ENCODE measurements at regions not wholly inside any gene's neighbourhood (a gene's known extent, or its start where the extent isn't known, plus 50 kb on each side); places are given as distances from the start of the nearest gene placed in this dataset.
A peak's percentile ranks its signal among the peaks of the same experiment; 100 is the strongest.

- no peak for DNase-seq (ENCODE audit: low spot score)
Measured at GRCh38 chr11:121749691-121750090, 296.9 kb upstream of the SORL1-AS1 start.

GRCh38 chr11:121748068-121748467 lies 295.3 kb upstream of the SORL1-AS1 start:
- DNase-seq (ENCODE audit: low spot score), result no peak

- no peak for DNase-seq (ENCODE audit: low spot score)
Measured at GRCh38 chr11:121743285-121743684, 290.5 kb upstream of the SORL1-AS1 start.

DNA sequence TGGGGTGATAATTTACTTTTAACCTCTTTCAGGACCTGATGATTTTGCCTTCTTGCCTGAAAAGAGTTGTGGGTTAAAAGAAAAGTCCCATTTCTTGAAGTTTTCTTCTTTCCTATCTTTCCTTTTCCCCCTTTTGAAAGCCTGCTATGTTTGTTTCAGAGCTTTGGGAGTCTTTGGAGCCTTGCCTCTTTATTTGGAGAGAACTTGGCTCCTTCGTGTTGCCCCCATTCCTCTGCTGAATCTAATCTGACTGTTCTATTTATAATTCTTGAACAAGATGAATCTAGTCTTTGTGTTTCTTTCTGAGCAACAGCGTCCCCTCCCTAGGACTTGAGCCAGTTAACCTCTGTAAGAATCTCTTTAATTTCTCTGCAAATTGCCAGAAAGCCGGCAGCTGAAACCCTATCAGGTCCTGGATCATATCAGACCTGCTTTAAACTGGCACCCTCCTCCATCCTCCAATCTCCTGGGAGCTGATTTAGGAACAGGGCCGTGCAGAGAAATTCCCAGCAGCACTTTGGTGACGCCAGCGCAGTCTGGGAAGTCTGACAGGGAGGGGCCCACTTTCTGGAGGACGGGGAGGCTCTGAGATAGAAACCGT lies 289.1 kb upstream of the SORL1-AS1 start:
- no peak for DNase-seq (ENCODE audit: low spot score)

GRCh38 chr11:121741351-121741760 lies 288.6 kb upstream of the SORL1-AS1 start:
- DNase-seq (ENCODE audit: low spot score), result no peak

DNA sequence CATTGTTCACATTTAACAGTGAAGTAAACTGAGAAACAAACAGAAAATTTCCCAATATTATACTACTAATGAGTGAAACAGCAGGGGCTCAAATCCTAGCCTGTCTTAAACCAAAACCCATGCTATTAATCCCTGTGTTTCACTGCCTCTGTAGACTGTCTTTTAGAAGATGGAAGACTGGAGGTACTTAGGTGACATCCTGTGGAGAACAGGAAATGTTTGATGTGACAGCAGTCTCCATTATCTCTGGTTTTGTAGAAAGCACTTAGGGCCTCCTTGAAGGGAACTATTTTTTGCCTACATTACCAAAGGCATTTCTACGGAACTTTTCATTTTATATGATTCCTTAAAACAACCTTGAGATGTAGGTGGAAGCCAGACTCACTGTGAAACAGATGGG lies 288.1 kb upstream of the SORL1-AS1 start:
- DNase-seq (ENCODE audit: low spot score), result no peak

DNA sequence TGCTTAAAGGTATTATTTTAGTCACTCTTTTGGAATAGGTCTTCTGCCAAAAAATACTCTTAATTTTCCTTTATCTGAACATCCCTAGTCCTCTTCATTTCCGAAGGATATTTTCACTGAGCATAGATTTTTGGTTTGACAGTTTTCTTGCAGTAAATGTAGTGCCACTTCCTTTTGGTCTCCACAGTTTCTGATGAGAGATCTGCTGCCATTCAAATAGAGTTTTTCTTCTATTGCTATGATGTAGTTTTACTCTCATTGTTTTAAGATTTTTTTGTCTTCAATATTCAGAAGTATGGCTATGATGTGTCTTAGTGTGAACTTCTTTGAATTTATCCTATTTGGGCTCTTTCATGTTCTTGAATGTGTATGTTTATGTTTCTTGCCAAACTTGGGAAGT lies 281.1 kb upstream of the SORL1-AS1 start:
- no peak for DNase-seq (ENCODE audit: low spot score)

DNA sequence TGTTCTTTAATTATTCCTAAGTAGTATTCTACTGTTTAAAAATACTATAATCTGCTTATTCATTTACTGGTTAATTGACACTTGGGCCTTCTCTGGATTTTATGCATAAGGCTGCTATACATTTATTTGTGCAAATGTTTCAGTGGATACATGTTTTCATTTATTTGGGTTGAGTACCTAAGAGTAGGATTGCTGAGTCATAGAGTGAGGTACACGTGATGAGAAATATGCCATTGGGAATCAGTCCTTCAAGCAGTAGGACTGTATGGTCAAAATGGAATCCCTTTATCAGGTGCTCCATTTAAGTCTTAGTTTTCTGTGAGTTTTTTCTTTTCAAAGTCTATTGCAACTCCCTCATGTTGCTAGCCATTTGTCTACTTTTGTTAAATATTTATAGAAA lies 275.2 kb upstream of the SORL1-AS1 start:
- DNase-seq (ENCODE audit: low spot score), result no peak

- DNase-seq (ENCODE audit: low spot score), result no peak
Measured at GRCh38 chr11:121723246-121723741, 270.5 kb upstream of the SORL1-AS1 start.

DNA sequence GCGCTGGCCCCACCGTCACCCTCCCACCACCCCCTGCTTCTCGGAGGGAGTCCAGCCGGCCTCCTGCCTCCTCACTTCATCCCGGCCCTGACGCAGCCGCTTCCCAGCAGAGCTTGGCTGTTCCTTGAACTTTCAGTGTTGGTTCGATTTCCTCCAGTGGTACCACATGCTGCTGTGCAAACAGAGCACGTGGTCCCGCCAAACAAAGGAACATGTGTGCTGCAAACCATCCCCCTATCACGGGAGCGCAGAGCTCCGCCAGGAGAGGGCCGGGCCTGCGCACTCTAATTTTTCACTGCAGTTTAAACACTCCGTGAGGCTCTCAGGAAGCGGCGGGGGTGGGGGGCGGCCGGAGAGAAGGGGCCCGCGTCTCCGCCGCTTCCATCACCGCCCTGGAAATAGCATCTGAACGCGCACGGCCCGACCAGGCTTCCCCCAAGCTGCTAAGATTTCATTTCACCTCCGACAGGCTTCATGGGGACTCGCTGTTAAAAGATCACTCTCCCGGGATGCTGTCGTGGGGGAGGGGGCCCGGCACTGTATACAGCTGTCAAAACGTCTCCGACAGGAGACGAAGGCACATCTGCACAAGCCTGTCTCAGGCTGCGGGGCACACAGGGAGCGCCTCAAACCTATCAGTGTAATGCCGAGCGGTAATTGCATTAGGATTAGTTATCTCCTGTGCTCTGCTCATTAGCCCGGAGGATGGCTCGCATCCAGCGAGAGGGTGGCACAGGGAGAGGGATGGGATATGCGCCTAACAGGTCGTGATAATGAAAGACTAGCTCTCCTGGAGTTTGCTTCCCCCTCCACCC lies 269.9 kb upstream of the SORL1-AS1 start:
- peak; percentile 25 for DNase-seq (ENCODE audit: low spot score)

- no peak for DNase-seq (ENCODE audit: low spot score)
Measured at GRCh38 chr11:121721961-121722360, 269.2 kb upstream of the SORL1-AS1 start.

GRCh38 chr11:121721448-121721847 lies 268.7 kb upstream of the SORL1-AS1 start:
- DNase-seq (ENCODE audit: low spot score), result no peak

GRCh38 chr11:121717296-121717695 lies 264.5 kb upstream of the SORL1-AS1 start:
- DNase-seq (ENCODE audit: low spot score), result no peak

GRCh38 chr11:121716060-121716459 lies 263.3 kb upstream of the SORL1-AS1 start:
- DNase-seq (ENCODE audit: low spot score), result no peak

GRCh38 chr11:121715405-121715804 lies 262.6 kb upstream of the SORL1-AS1 start:
- no peak for DNase-seq (ENCODE audit: low spot score)

DNA sequence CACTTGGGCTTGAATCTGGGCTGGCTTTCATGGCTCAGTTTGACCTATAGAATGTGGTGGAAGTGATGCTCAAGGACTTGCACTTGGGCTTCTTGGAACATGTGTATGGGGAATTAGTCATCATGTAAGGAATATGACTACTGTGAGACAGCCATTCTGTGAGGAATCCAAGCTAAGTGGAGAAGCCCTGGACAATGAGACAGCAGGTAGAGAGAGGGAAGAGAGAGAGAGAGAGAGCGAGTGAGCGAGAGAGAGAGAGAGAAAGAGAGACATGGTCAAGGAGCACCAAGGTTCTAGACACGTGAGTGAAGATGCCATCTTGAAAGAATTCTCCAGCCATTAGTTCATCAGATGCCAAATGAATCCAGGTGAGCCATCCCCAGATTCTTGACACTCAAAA lies 261.6 kb upstream of the SORL1-AS1 start:
- no peak for DNase-seq (ENCODE audit: low spot score)

- no peak for DNase-seq (ENCODE audit: low spot score)
Measured at GRCh38 chr11:121711939-121712338, 259.2 kb upstream of the SORL1-AS1 start.

DNA sequence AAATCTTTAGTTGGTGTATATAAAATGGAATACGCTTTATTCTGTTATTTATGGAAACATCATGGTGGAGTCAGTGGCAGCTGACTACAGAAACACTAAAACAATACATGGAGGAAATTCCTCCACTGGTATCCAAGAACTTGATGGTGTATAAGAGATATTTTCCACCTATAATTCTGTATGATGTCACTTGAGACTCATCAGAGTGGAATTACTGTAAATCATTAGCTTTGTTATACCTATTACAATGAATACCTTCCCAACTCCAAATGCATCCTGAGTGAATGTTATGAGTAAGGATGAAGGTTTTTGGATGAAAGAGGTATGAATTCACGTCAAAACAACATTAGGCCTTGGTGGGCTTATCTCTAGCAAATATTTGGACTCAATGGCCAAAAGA lies 258.5 kb upstream of the SORL1-AS1 start:
- DNase-seq (ENCODE audit: low spot score), result no peak

GRCh38 chr11:121706884-121707420 lies 254.2 kb upstream of the SORL1-AS1 start:
- no peak for DNase-seq (ENCODE audit: low spot score)

- DNase-seq (ENCODE audit: low spot score), result no peak
Measured at GRCh38 chr11:121703201-121703600, 250.4 kb upstream of the SORL1-AS1 start.

DNA sequence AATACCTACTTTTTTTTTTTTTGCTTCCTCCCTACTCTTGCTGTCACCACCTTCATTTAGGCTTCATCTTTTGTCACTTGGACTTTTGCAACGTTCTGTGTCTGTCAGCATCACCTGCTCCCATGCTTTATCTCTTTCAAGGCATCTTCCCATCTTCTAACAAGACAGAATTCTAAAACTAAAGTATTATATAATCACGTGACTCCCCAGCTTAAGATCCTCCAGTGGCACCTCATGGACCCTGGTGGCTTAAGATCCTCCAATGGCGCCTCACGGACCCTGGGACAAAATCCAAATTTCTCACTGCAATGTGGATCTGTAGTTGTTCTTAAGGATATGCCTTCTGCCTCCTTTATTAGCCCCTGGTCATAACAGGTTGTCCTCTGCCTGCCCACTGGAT lies 248.2 kb upstream of the SORL1-AS1 start:
- DNase-seq (ENCODE audit: low spot score), result no peak

GRCh38 chr11:121699801-121700200 lies 247.0 kb upstream of the SORL1-AS1 start:
- no peak for DNase-seq (ENCODE audit: low spot score)

All from HT-29 (cell line).